ENCODE measurements at regions not wholly inside any gene's neighbourhood (a gene's known extent, or its start where the extent isn't known, plus 50 kb on each side); places are given as distances from the start of the nearest gene placed in this dataset.

GRCh38 chr7:112596260-112596659 lies 115.5 kb downstream of the LSMEM1 start:
- DNase-seq = no peak

- no peak for DNase-seq
These were observed 116.2 kb downstream of the LSMEM1 start for GRCh38 chr7:112596981-112597380.

GRCh38 chr7:112603673-112604072 lies 122.9 kb downstream of the LSMEM1 start:
- DNase-seq = no peak

- no peak for DNase-seq
These were observed 129.8 kb downstream of the LSMEM1 start for GRCh38 chr7:112610636-112611035.

- DNase-seq = no peak
These were observed 134.9 kb downstream of the LSMEM1 start for GRCh38 chr7:112615701-112616100.

GRCh38 chr7:112616295-112616694 lies 135.5 kb downstream of the LSMEM1 start:
- DNase-seq = no peak

GRCh38 chr7:112619343-112619742 lies 138.6 kb downstream of the LSMEM1 start:
- no peak for DNase-seq

- no peak for DNase-seq
These were observed 141.4 kb downstream of the LSMEM1 start for GRCh38 chr7:112622159-112622715.

GRCh38 chr7:112624416-112624815 lies 143.6 kb downstream of the LSMEM1 start:
- DNase-seq = no peak

- DNase-seq = no peak
These were observed 149.8 kb downstream of the LSMEM1 start for GRCh38 chr7:112630565-112630964.

GRCh38 chr7:112634107-112634506 lies 153.3 kb downstream of the LSMEM1 start:
- DNase-seq = no peak

- no peak for DNase-seq
These were observed 154.5 kb downstream of the TMEM168 start for GRCh38 chr7:112635742-112636141.

GRCh38 chr7:112638675-112639400 lies 151.4 kb downstream of the TMEM168 start:
- no peak for DNase-seq

- DNase-seq = no peak
These were observed 149.5 kb downstream of the TMEM168 start for GRCh38 chr7:112640685-112641084.

- peak; percentile 4 for DNase-seq
These were observed 143.4 kb downstream of the TMEM168 start for GRCh38 chr7:112646783-112647182.

GRCh38 chr7:112648781-112649180 lies 141.4 kb downstream of the TMEM168 start:
- DNase-seq = no peak

GRCh38 chr7:112649560-112649959 lies 140.6 kb downstream of the TMEM168 start:
- no peak for DNase-seq

GRCh38 chr7:112654322-112655216 lies 135.6 kb downstream of the TMEM168 start:
- DNase-seq = no peak

- DNase-seq = no peak
These were observed 124.5 kb downstream of the TMEM168 start for GRCh38 chr7:112665709-112666108.

GRCh38 chr7:112668561-112668960 lies 121.6 kb downstream of the TMEM168 start:
- DNase-seq = no peak

- no peak for DNase-seq
These were observed 120.9 kb downstream of the TMEM168 start for GRCh38 chr7:112669306-112669705.

- no peak for DNase-seq
These were observed 120.0 kb downstream of the TMEM168 start for GRCh38 chr7:112670193-112670592.

- DNase-seq = no peak
These were observed 111.6 kb downstream of the TMEM168 start for GRCh38 chr7:112678626-112679025.
